NCI-H2081 treated with DMSO at 0.1 percent for 48 hours (cell line): ENCODE measurements at regions not wholly inside any gene's neighbourhood (a gene's known extent, or its start where the extent isn't known, plus 50 kb on each side); places are given as distances from the start of the nearest gene placed in this dataset.

ENCODE experiments used
- DNase-seq: peaks from one replicate; lab custom pipeline; 2025; lab: John Stamatoyannopoulos, UW

GRCh38 chr7:85781606-85782005 lies 594.8 kb upstream of the SEMA3D start:
- no peak for DNase-seq

GRCh38 chr7:85776691-85777345 lies 590.0 kb upstream of the SEMA3D start:
- no peak for DNase-seq

- no peak for DNase-seq
Observed at GRCh38 chr7:85775431-85775830, 588.6 kb upstream of the SEMA3D start.

GRCh38 chr7:85774986-85775385 lies 588.1 kb upstream of the SEMA3D start:
- DNase-seq = no peak

- DNase-seq = no peak
Observed at GRCh38 chr7:85773116-85773728, 586.4 kb upstream of the SEMA3D start.

GRCh38 chr7:85771516-85771915 lies 584.7 kb upstream of the SEMA3D start:
- DNase-seq = no peak

- no peak for DNase-seq
Observed at GRCh38 chr7:85770332-85770731, 583.5 kb upstream of the SEMA3D start.

- DNase-seq = no peak
Observed at GRCh38 chr7:85765698-85766298, 578.9 kb upstream of the SEMA3D start.

GRCh38 chr7:85764034-85764433 lies 577.2 kb upstream of the SEMA3D start:
- DNase-seq = no peak

- DNase-seq = no peak
Observed at GRCh38 chr7:85757348-85757747, 570.5 kb upstream of the SEMA3D start.

- no peak for DNase-seq
Observed at GRCh38 chr7:85750454-85750949, 563.6 kb upstream of the SEMA3D start.

- no peak for DNase-seq
Observed at GRCh38 chr7:85749696-85750453, 563.0 kb upstream of the SEMA3D start.

GRCh38 chr7:85748861-85749260 lies 562.0 kb upstream of the SEMA3D start:
- no peak for DNase-seq

- DNase-seq = no peak
Observed at GRCh38 chr7:85737426-85737825, 550.6 kb upstream of the SEMA3D start.

- no peak for DNase-seq
Observed at GRCh38 chr7:85736085-85736484, 549.2 kb upstream of the SEMA3D start.

- no peak for DNase-seq
Observed at GRCh38 chr7:85734823-85735222, 548.0 kb upstream of the SEMA3D start.

- DNase-seq = no peak
Observed at GRCh38 chr7:85733169-85733915, 546.5 kb upstream of the SEMA3D start.

- peak; percentile 62 for DNase-seq
Observed at GRCh38 chr7:85730012-85730411, 543.2 kb upstream of the SEMA3D start.

GRCh38 chr7:85725026-85725425 lies 538.2 kb upstream of the SEMA3D start:
- DNase-seq = no peak

- no peak for DNase-seq
Observed at GRCh38 chr7:85719981-85720953, 533.4 kb upstream of the SEMA3D start.

GRCh38 chr7:85716353-85716752 lies 529.5 kb upstream of the SEMA3D start:
- DNase-seq = no peak
